Transverse colon (tissue), 4 donors: ENCODE measurements at regions not wholly inside any gene's neighbourhood (a gene's known extent, or its start where the extent isn't known, plus 50 kb on each side); places are given as distances from the start of the nearest gene placed in this dataset.
A peak's percentile ranks its signal among the peaks of the same experiment; 100 is the strongest.
"Not testable (repeated sequence)": the region's sequence is repeated elsewhere in the genome, so short reads cannot be mapped to it uniquely, and the experiment has no call there.

Experiments used
- DNase-seq: peaks from one replicate; pipeline ENCODE4 v3.0.0-alpha.2; 2019
- H3K27ac ChIP-seq, 4 donors: fragments of 200-600 bp; sonication (generic); 2 replicates each; pipeline ENCODE4 v1.5.1; 2016 to 2018; ENCODE audit warnings: inconsistent platforms in 4 of 4
- H3K27me3 ChIP-seq: fragments of 200-600 bp; sonication (generic); 2 replicates; pipeline ENCODE4 v1.5.1; 2017; ENCODE audit warnings: inconsistent platforms
- H3K36me3 ChIP-seq, 4 donors: fragments of 200-600 bp; sonication (generic); 2 replicates each; pipeline ENCODE4 v1.5.1; 2017 to 2019; ENCODE audit warnings: inconsistent platforms in 4 of 4
- H3K4me1 ChIP-seq, 4 donors: fragments of 200-600 bp; sonication (generic); 2 replicates each; pipeline ENCODE4 v1.5.1; 2017 to 2020; ENCODE audit warnings: inconsistent platforms in 4 of 4
- H3K4me3 ChIP-seq, 4 donors: fragments of 200-600 bp; sonication (generic); 1 replicate in 1 of 4; 2 replicates in 3 of 4; pipeline versions ENCODE4 v1.5.1 to v1.6.1; 2017 to 2019; ENCODE audit warnings: inconsistent platforms in 4 of 4
- H3K9me3 ChIP-seq, 2 donors: fragments of 200-600 bp; sonication (generic); 2 replicates each; pipeline ENCODE4 v1.5.1; 2017 to 2019; ENCODE audit warnings: inconsistent platforms in 2 of 2
- CTCF ChIP-seq, 5 experiments: fragments of 200-600 bp in 3 of 5; fragments of 450-650 bp in 2 of 5; sonication (generic) in 3 of 5; IDR thresholded peaks; 1 replicate in 2 of 5; 2 replicates in 3 of 5; pipeline ENCODE4 v1.5.1; 2016 to 2017; ENCODE audit warnings: antibody characterized with exemption in 5 of 5, inconsistent platforms in 3 of 5, mild to moderate bottlenecking in 2 of 5, moderate library complexity in 1 of 5
- EP300 ChIP-seq: sonication (generic); formaldehyde crosslinking; IDR thresholded peaks from one replicate; pipeline ENCODE4 v1.6.1; 2017; ENCODE audit warnings: antibody characterized with exemption, low read depth
- POLR2A ChIP-seq: fragments of 450-650 bp; IDR thresholded peaks from one replicate; pipeline ENCODE4 v1.6.1; 2016; ENCODE audit warnings: antibody characterized with exemption, mild to moderate bottlenecking, moderate library complexity
- POLR2AphosphoS5 ChIP-seq, 3 donors: sonication (generic); formaldehyde crosslinking; IDR thresholded peaks; one replicate each; pipeline ENCODE4 v1.6.1; 2016; ENCODE audit warnings: antibody characterized with exemption in 3 of 3
- WGBS, 2 donors: methylation state at CpG; one replicate each; pipeline ENCODE4 v1.1.5; 2018; ENCODE audit warnings: low coverage in 1 of 2; 5-methylcytosine and 5-hydroxymethylcytosine counted together
- in situ Hi-C, 4 donors: fragments of 200-750 bp; cut with MboI; loops; one replicate each; pipeline versions ENCODE4 v1.15.0 to v1.15.1; 2017; ENCODE audit warnings: low sequenced_read_pairs in 3 of 4, low pct_ligation_motif_present in 1 of 4, low pct_unique_long_range_greater_than_20kb in 1 of 4
- intact Hi-C: fragments of 100-400 bp; cut with DNase I; formaldehyde crosslinking; loops from one replicate; pipeline ENCODE4 v1.15.1; 2023; ENCODE audit warnings: low total_unique reads

- peak overlapping the region in 3 of 4 donors; percentile 51 to 73 (median 59) for H3K27ac ChIP-seq
- H3K4me1 ChIP-seq: peaks cover 0 to 35% (median 11%) of the 10 kb centered on the region in 4 donors
- intact Hi-C loops (loop anchor here (10.0 kb wide), 1 partner anchor 325 kb away; the partner anchor contains the start of gene CITED2), in situ Hi-C loops (no loop called here)
- no peak for DNase-seq
- H3K36me3 ChIP-seq: no peaks in the 10 kb centered on the region
- H3K4me3 ChIP-seq: no peak overlapping the region
- 95 to 100% methylated on average over 1 of the region's 1 CpG for WGBS, 2 donors
- TF ChIP-seq CTCF (IDR thresholded peaks at IDR 0.05): no peak
- TF ChIP-seq POLR2AphosphoS5 (IDR thresholded peaks at IDR 0.05): no peak
- no peak for TF ChIP-seq POLR2A
- TF ChIP-seq EP300: no peak
- H3K9me3 ChIP-seq: no peaks in the 10 kb centered on the region
- H3K27me3 ChIP-seq: no peaks in the 10 kb centered on the region
These were observed 325.5 kb upstream of the CITED2 start for GRCh38 chr6:139699911-139700310.

GRCh38 chr6:139699335-139699734, 324.9 kb upstream of the CITED2 start:
- no peaks in the 10 kb centered on the region for H3K9me3 ChIP-seq
- in situ Hi-C loops (no loop called here), intact Hi-C loops (no loop called here)
- H3K36me3 ChIP-seq: no peaks in the 10 kb centered on the region
- H3K27me3 ChIP-seq: no peaks in the 10 kb centered on the region
- DNase-seq: no peak
- H3K27ac ChIP-seq: peak overlapping the region; percentile 51 to 73 (median 57)
- peaks cover 0 to 35% (median 11%) of the 10 kb centered on the region in 4 donors for H3K4me1 ChIP-seq
- WGBS, 2 donors: 73 to 77% methylated on average over 1 of the region's 1 CpG
- no peak overlapping the region for H3K4me3 ChIP-seq
- no peak for TF ChIP-seq EP300
- peak in 1 of 3 donors; percentile 49 for TF ChIP-seq POLR2AphosphoS5 (IDR thresholded peaks at IDR 0.05)
- TF ChIP-seq CTCF (IDR thresholded peaks at IDR 0.05): no peak
- TF ChIP-seq POLR2A: no peak

- Histone ChIP-seq H3K4me3 (no peak overlapping the region), H3K4me1 (peaks cover 0 to 35% (median 11%) of the 10 kb centered on the region in 4 donors), H3K9me3 (no peaks in the 10 kb centered on the region), H3K36me3 (no peaks in the 10 kb centered on the region), H3K27me3 (no peaks in the 10 kb centered on the region), H3K27ac (peak overlapping the region; percentile 51 to 73 (median 57))
- peak; percentile 45 for DNase-seq
- intact Hi-C loops: no loop called here
- WGBS, 2 donors: 59 to 64% methylated on average over 3 of the region's 3 CpGs
- in situ Hi-C loops: no loop called here
- no peak for TF ChIP-seq CTCF (IDR thresholded peaks at IDR 0.05)
- no peak for TF ChIP-seq POLR2AphosphoS5 (IDR thresholded peaks at IDR 0.05)
- TF ChIP-seq EP300: no peak
- no peak for TF ChIP-seq POLR2A
These were observed 324.2 kb upstream of the CITED2 start for GRCh38 chr6:139698526-139699176.

- in situ Hi-C loops, H3K4me3 ChIP-seq, H3K27me3 ChIP-seq, H3K9me3 ChIP-seq, DNase-seq, H3K36me3 ChIP-seq, intact Hi-C loops: not testable (repeated sequence)
- Histone ChIP-seq H3K27ac (peak overlapping the region; percentile 51 to 73 (median 57)), H3K4me1 (peaks cover 0 to 35% (median 11%) of the 10 kb centered on the region in 4 donors)
- WGBS, 2 donors: 98% methylated on average over 23 of the region's 23 CpGs; no CpG with 5 or more reads in 1 of the 2 donors
These were observed 323.4 kb upstream of the CITED2 start for GRCh38 chr6:139697856-139698255.

GRCh38 chr6:139696991-139697390, 322.5 kb upstream of the CITED2 start:
- H3K27me3 ChIP-seq, H3K9me3 ChIP-seq, H3K27ac ChIP-seq, intact Hi-C loops, H3K36me3 ChIP-seq, in situ Hi-C loops, H3K4me3 ChIP-seq, DNase-seq: not testable (repeated sequence)
- WGBS, 2 donors: 75 to 87% methylated on average over 12 to 16 of the region's 16 CpGs
- H3K4me1 ChIP-seq: peaks cover 0 to 35% (median 11%) of the 10 kb centered on the region in 4 donors
